HCT116 (cell line): ENCODE measurements at regions not wholly inside any gene's neighbourhood (a gene's known extent, or its start where the extent isn't known, plus 50 kb on each side); places are given as distances from the start of the nearest gene placed in this dataset.

Experiments
- ATAC-seq: fragments of 200-7000 bp; cut with Tn5 transposase; 2 replicates; pipeline ENCODE4 v1.9.1; 2020; ENCODE audit warnings: mild to moderate bottlenecking, moderate library complexity
- BruUV-seq: library from RNA; stranded (reverse); fragments of 400-500 nt; replicated peaks from 2 replicates; lab custom pipeline; 2021; lab: Mats Ljungman, UMichigan
- CTCF ChIA-PET: fragments of 300-600 bp; sonication (Branson Sonifier 250); formaldehyde crosslinking; loops from one replicate; lab custom pipeline; 2021; ENCODE audit warnings: antibody characterized with exemption; lab: Charles Lee
- POLR2A ChIA-PET: fragments of 300-600, 350-600 bp; sonication (Branson Sonifier 250); formaldehyde crosslinking; loops from one replicate; lab custom pipeline; 2021; ENCODE audit warnings: antibody characterized with exemption; lab: Charles Lee
- RAD21 ChIA-PET, 2 experiments: fragments of 300-600 bp; sonication (Branson Sonifier 250); formaldehyde crosslinking; loops; one replicate each; lab custom pipeline; 2023; ENCODE audit warnings: low total read pairs in 2 of 2; ENCODE audit not compliant: uncharacterized antibody in 2 of 2, unreplicated experiment in 2 of 2, low non-redundant PET in 1 of 2; lab: Charles Lee
- DNase-seq: peaks from one replicate; pipeline ENCODE4 v3.0.0-alpha.2; 2010; ENCODE audit warnings: low read depth, low spot score
- H2AFZ ChIP-seq: fragments of 200-600 bp; shearing (Covaris generic), sonication (generic); 2 replicates; pipeline ENCODE4 v1.6.1; 2017; ENCODE audit warnings: low read depth, mixed run types, mixed read lengths, antibody characterized with exemption, low read length; ENCODE audit not compliant: poor library complexity, severe bottlenecking
- H3K27ac ChIP-seq: 2 replicates; pipeline ENCODE4 v1.5.1; 2012; ENCODE audit warnings: low read depth, low read length
- H3K27me3 ChIP-seq: fragments of 200-600 bp; sonication (generic); 2 replicates; pipeline ENCODE4 v1.6.1; 2016; ENCODE audit warnings: mixed run types, low read length, mixed read lengths; ENCODE audit not compliant: insufficient read depth
- H3K36me3 ChIP-seq, 2 experiments: fragments of 200-500 bp in 1 of 2; fragments of 200-600 bp in 1 of 2; sonication (Bioruptor generic) in 1 of 2; sonication (generic) in 1 of 2; 2 replicates each; pipeline versions ENCODE4 v1.5.1 to v1.6.1; 2014 to 2016; ENCODE audit warnings: low read length in 2 of 2, inconsistent platforms in 1 of 2, mixed read lengths in 1 of 2, mixed run types in 1 of 2; ENCODE audit not compliant: insufficient read depth in 2 of 2, control insufficient read depth in 1 of 2
- H3K4me1 ChIP-seq, 2 experiments: fragments of 200-600 bp in 1 of 2; sonication (generic) in 1 of 2; 2 replicates each; pipeline versions ENCODE4 v1.5.1 to v1.6.1; 2012 to 2017; ENCODE audit warnings: low read length in 2 of 2, inconsistent platforms in 1 of 2, mild to moderate bottlenecking in 1 of 2, mixed read lengths in 1 of 2, mixed run types in 1 of 2, moderate library complexity in 1 of 2; ENCODE audit not compliant: insufficient read depth in 2 of 2, control insufficient read depth in 1 of 2
- H3K4me2 ChIP-seq: fragments of 200-600 bp; sonication (generic); 2 replicates; pipeline ENCODE4 v1.6.1; 2017; ENCODE audit warnings: mixed run types, low read length, mixed read lengths
- H3K4me3 ChIP-seq, 2 experiments: fragments of 200-600 bp in 1 of 2; sonication (generic) in 1 of 2; replicated peaks in 1 of 2; 2 replicates each; pipeline ENCODE4 v1.5.1; 2011 to 2016; ENCODE audit warnings: low read length in 2 of 2, control low read depth in 1 of 2, low read depth in 1 of 2, mild to moderate bottlenecking in 1 of 2, mixed read lengths in 1 of 2, mixed run types in 1 of 2
- H3K79me2 ChIP-seq: fragments of 200-600 bp; sonication (generic); 2 replicates; pipeline ENCODE4 v1.6.1; 2017; ENCODE audit warnings: mild to moderate bottlenecking, mixed run types, low read length, moderate library complexity, mixed read lengths; ENCODE audit not compliant: insufficient read depth
- H3K9ac ChIP-seq: fragments of 200-600 bp; sonication (generic); 2 replicates; pipeline ENCODE4 v1.6.1; 2016; ENCODE audit warnings: low read length, mixed read lengths
- H3K9me2 ChIP-seq: fragments of 200-600 bp; sonication (generic), shearing (Covaris generic); 2 replicates; pipeline ENCODE4 v1.6.1; 2017; ENCODE audit warnings: mixed run types, mild to moderate bottlenecking, moderate library complexity; ENCODE audit not compliant: insufficient read depth
- H3K9me3 ChIP-seq, 2 experiments: fragments of 200-500 bp in 1 of 2; fragments of 200-600 bp in 1 of 2; sonication (Bioruptor generic) in 1 of 2; sonication (generic) in 1 of 2; 2 replicates each; pipeline ENCODE4 v1.6.1; 2014 to 2017; ENCODE audit warnings: low read length in 2 of 2, mixed read lengths in 2 of 2, inconsistent platforms in 1 of 2, low read depth in 1 of 2, mild to moderate bottlenecking in 1 of 2, mixed run types in 1 of 2, moderate library complexity in 1 of 2; ENCODE audit not compliant: control insufficient read depth in 1 of 2, insufficient read depth in 1 of 2
- H4K20me1 ChIP-seq: fragments of 200-600 bp; sonication (generic), shearing (Covaris generic); 2 replicates; pipeline ENCODE4 v1.6.1; 2017; ENCODE audit warnings: mixed run types, mild to moderate bottlenecking, moderate library complexity; ENCODE audit not compliant: insufficient read depth
- CBX3 ChIP-seq: IDR thresholded peaks from 2 replicates; pipeline ENCODE4 v1.6.1; 2012; ENCODE audit warnings: low read depth
- CEBPB ChIP-seq: IDR thresholded peaks from 2 replicates; pipeline ENCODE4 v1.6.1; 2012; ENCODE audit warnings: low read depth
- EGR1 ChIP-seq: IDR thresholded peaks from 2 replicates; pipeline ENCODE4 v1.6.1; 2012; ENCODE audit warnings: low read depth
- ELF1 ChIP-seq: IDR thresholded peaks from 2 replicates; pipeline ENCODE4 v1.6.1; 2012; ENCODE audit warnings: low read depth, borderline replicate concordance
- FOSL1 ChIP-seq: IDR thresholded peaks from 2 replicates; pipeline ENCODE4 v1.6.1; 2012; ENCODE audit warnings: low read depth
- JUND ChIP-seq: IDR thresholded peaks from 2 replicates; pipeline ENCODE4 v1.6.1; 2012
- POLR2A ChIP-seq: IDR thresholded peaks from 2 replicates; pipeline ENCODE4 v1.7.0; 2011; ENCODE audit warnings: borderline replicate concordance; ENCODE audit not compliant: insufficient read depth, insufficient read length; ENCODE audit errors: extremely low read depth
- POLR2AphosphoS5 ChIP-seq: IDR thresholded peaks from 2 replicates; pipeline ENCODE4 v1.6.1; 2011; ENCODE audit warnings: mild to moderate bottlenecking, low read depth, low read length, moderate library complexity
- RAD21 ChIP-seq: IDR thresholded peaks from 2 replicates; pipeline ENCODE4 v1.6.1; 2012; ENCODE audit warnings: low read depth, mild to moderate bottlenecking
- SRF ChIP-seq: IDR thresholded peaks from 2 replicates; pipeline ENCODE4 v1.6.1; 2012; ENCODE audit warnings: low read depth
- YY1 ChIP-seq: IDR thresholded peaks from 2 replicates; pipeline ENCODE4 v1.6.1; 2011; ENCODE audit warnings: low read length, low read depth, moderate library complexity, mild to moderate bottlenecking; ENCODE audit not compliant: insufficient replicate concordance; ENCODE audit errors: extremely low read depth
- ZFX ChIP-seq: fragments of 450-650 bp; IDR thresholded peaks from 2 replicates; pipeline ENCODE4 v1.6.1; 2017
- intact Hi-C: fragments of 100-400 bp; cut with micrococcal nuclease; formaldehyde crosslinking; loops from 2 replicates; pipeline ENCODE4 v1.10.0; 2022
- TF ChIP-seq, protein P1 (sequence below): IDR thresholded peaks from 2 replicates; pipeline ENCODE4 v1.6.1; 2012
- TF ChIP-seq, protein P2 (sequence below): IDR thresholded peaks from 2 replicates; pipeline ENCODE4 v1.6.1; 2012
- TF ChIP-seq, protein P3 (sequence below): IDR thresholded peaks from 2 replicates; pipeline ENCODE4 v1.6.1; 2011; ENCODE audit warnings: mild to moderate bottlenecking, low read length, moderate library complexity; ENCODE audit not compliant: insufficient replicate concordance; ENCODE audit errors: extremely low read depth
- TF ChIP-seq, protein P4 (sequence below), 3 experiments: fragments of 200-600 bp in 1 of 3; sonication (generic) in 1 of 3; IDR thresholded peaks in 2 of 3; conservative IDR thresholded peaks in 1 of 3; 2 replicates each; pipeline ENCODE4 v1.5.1; 2012 to 2017; ENCODE audit warnings: low read depth in 2 of 3, low read length in 2 of 3, antibody characterized with exemption in 1 of 3, borderline replicate concordance in 1 of 3, control low read depth in 1 of 3, mild to moderate bottlenecking in 1 of 3, mixed read lengths in 1 of 3, mixed run types in 1 of 3, moderate library complexity in 1 of 3; ENCODE audit not compliant: insufficient read depth in 1 of 3

DNA sequence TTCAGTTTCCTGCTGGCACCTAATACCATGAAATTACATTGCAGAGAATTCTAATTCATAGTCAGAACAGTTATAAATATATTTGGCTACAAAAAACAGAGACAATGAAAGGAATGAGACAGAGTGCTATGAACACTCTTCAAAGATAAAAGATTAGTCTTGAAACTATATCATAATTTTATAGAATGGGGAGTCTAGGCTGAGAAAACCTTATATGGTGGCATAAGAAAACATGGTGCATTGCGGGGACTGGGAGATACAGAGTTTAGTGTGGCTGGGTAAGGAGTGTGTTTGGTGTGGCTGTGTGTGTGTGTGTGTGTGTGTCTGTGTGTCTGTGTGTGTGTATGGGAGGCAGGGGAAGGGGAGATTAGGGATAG is 64.5 kb upstream of the CTLA4 start:
- Histone ChIP-seq H3K9me2 (no peaks in the 10 kb centered on the region), H3K27ac (no peak overlapping the region), H3K79me2 (no peaks in the 10 kb centered on the region), H3K4me2 (no peak overlapping the region), H3K9ac (no peak overlapping the region), H3K4me1 (no peaks in the 10 kb centered on the region), H3K9me3 (no peaks in the 10 kb centered on the region; a peak in 1 of 4 replicates), H3K36me3 (no peaks in the 10 kb centered on the region), H3K4me3 (no peak overlapping the region), H3K27me3 (no peaks in the 10 kb centered on the region), H2AFZ (no peak overlapping the region), H4K20me1 (no peaks in the 10 kb centered on the region)
- ATAC-seq = no peak
- DNase-seq = no peak
- no TSS peak for BruUV-seq
- intact Hi-C loops = no loop called here
- no peak for TF ChIP-seq JUND
- TF ChIP-seq, protein P1, sequence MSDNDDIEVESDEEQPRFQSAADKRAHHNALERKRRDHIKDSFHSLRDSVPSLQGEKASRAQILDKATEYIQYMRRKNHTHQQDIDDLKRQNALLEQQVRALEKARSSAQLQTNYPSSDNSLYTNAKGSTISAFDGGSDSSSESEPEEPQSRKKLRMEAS = no peak
- no peak for TF ChIP-seq YY1
- no peak for TF ChIP-seq RAD21
- TF ChIP-seq FOSL1 = no peak
- TF ChIP-seq, protein P2, sequence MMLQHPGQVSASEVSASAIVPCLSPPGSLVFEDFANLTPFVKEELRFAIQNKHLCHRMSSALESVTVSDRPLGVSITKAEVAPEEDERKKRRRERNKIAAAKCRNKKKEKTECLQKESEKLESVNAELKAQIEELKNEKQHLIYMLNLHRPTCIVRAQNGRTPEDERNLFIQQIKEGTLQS = no peak
- TF ChIP-seq CBX3 = no peak
- no peak for TF ChIP-seq CEBPB
- no peak for TF ChIP-seq ELF1
- RAD21 ChIA-PET = no interaction called here
- POLR2A ChIA-PET = no interaction called here
- CTCF ChIA-PET = no interaction called here

DNA sequence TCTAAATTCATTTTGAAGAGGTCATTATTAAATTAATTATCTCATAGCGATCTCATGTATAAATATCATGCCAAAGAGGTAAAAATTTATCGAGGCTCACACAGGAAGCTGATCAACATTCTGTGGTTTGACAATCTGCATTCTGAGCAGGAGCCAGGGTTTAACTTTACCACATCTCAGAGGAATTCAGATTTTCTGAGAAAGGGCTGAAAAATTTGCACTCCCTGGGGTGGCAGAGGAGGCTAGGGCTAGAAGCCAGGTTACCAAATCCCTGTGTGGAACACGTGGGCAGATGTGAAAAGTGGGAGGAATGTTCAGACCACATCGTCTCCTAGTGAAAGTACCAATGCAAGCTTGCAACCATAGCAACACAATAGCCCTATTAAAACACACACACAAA is 63.5 kb upstream of the CTLA4 start:
- no peak for DNase-seq
- H3K79me2 ChIP-seq = no peaks in the 10 kb centered on the region
- H3K9me3 ChIP-seq = no peaks in the 10 kb centered on the region; a peak in 1 of 4 replicates
- no peaks in the 10 kb centered on the region for H3K9me2 ChIP-seq
- H2AFZ ChIP-seq = no peak overlapping the region
- ChIA-PET POLR2A (no interaction called here), CTCF (no interaction called here), RAD21 (no interaction called here)
- no peaks in the 10 kb centered on the region for H3K36me3 ChIP-seq
- BruUV-seq = no TSS peak
- intact Hi-C loops = no loop called here
- TF ChIP-seq POLR2A = no peak
- no peak for TF ChIP-seq ELF1
- no peak for TF ChIP-seq FOSL1
- no peak for TF ChIP-seq CEBPB
- TF ChIP-seq YY1 = no peak
- TF ChIP-seq POLR2AphosphoS5 = no peak
- TF ChIP-seq, protein P3, sequence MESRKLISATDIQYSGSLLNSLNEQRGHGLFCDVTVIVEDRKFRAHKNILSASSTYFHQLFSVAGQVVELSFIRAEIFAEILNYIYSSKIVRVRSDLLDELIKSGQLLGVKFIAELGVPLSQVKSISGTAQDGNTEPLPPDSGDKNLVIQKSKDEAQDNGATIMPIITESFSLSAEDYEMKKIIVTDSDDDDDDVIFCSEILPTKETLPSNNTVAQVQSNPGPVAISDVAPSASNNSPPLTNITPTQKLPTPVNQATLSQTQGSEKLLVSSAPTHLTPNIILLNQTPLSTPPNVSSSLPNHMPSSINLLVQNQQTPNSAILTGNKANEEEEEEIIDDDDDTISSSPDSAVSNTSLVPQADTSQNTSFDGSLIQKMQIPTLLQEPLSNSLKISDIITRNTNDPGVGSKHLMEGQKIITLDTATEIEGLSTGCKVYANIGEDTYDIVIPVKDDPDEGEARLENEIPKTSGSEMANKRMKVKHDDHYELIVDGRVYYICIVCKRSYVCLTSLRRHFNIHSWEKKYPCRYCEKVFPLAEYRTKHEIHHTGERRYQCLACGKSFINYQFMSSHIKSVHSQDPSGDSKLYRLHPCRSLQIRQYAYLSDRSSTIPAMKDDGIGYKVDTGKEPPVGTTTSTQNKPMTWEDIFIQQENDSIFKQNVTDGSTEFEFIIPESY = no peak
- no peak for TF ChIP-seq SRF
- TF ChIP-seq CBX3 = no peak
- TF ChIP-seq, protein P4, sequence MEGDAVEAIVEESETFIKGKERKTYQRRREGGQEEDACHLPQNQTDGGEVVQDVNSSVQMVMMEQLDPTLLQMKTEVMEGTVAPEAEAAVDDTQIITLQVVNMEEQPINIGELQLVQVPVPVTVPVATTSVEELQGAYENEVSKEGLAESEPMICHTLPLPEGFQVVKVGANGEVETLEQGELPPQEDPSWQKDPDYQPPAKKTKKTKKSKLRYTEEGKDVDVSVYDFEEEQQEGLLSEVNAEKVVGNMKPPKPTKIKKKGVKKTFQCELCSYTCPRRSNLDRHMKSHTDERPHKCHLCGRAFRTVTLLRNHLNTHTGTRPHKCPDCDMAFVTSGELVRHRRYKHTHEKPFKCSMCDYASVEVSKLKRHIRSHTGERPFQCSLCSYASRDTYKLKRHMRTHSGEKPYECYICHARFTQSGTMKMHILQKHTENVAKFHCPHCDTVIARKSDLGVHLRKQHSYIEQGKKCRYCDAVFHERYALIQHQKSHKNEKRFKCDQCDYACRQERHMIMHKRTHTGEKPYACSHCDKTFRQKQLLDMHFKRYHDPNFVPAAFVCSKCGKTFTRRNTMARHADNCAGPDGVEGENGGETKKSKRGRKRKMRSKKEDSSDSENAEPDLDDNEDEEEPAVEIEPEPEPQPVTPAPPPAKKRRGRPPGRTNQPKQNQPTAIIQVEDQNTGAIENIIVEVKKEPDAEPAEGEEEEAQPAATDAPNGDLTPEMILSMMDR (IDR thresholded peaks at IDR 0.05 in 2 of 3, conservative IDR thresholded peaks at IDR 0.05 in 1 of 3; ENCODE audit: borderline replicate concordance in 1 of 3, insufficient read depth in 1 of 3, low read depth in 2 of 3, low read length in 2 of 3) = no peak
- no peak for TF ChIP-seq RAD21
- no peak for TF ChIP-seq ZFX
- no peak for TF ChIP-seq EGR1
- TF ChIP-seq, protein P2 = no peak
- TF ChIP-seq, protein P1 = no peak
- H3K27ac ChIP-seq = no peak overlapping the region
- no peak overlapping the region for H3K4me3 ChIP-seq
- peaks cover 0 to under 1% of the 10 kb centered on the region in 2 experiments; a peak in 1 of 4 replicates for H3K4me1 ChIP-seq
- H3K4me2 ChIP-seq = no peak overlapping the region
- H3K9ac ChIP-seq = no peak overlapping the region
- H4K20me1 ChIP-seq = no peaks in the 10 kb centered on the region
- H3K27me3 ChIP-seq = no peaks in the 10 kb centered on the region
- no peak for ATAC-seq
